ENCODE measurements at regions not wholly inside any gene's neighbourhood (a gene's known extent, or its start where the extent isn't known, plus 50 kb on each side); places are given as distances from the start of the nearest gene placed in this dataset.

DNA sequence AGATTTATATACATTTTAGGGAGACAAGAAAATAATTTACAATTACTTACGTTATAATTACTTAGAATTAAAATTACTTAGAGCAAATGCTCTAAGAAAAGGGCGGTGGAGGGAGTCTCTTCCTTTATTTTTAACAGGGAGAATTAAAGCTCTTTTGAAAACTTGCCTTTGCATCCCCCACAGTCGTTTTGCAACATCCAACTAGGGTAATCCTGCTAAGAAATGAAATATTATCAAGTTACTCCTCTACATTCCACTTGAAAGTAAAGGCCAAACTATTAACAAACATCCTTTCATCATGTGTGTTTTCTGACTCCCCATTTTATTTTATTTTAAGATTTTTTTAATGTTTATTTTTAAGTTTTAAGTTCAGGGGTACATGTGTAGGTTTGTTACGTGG, 1358.5 kb downstream of the NCAM2 start:
- TF ChIP-seq JUN (IDR thresholded peaks at IDR 0.05; ENCODE audit: low read depth, low read length) (no peak), CTCF (IDR thresholded peaks at IDR 0.05; ENCODE audit: control extremely low read depth in 1 of 3, insufficient read depth in 1 of 3, low read depth in 1 of 3, low read length in 3 of 3) (no peak), EP300 (IDR thresholded peaks at IDR 0.05; ENCODE audit: borderline replicate concordance in 1 of 2, low read depth in 2 of 2, low read length in 2 of 2) (no peak), MAX (IDR thresholded peaks at IDR 0.05) (no peak), POLR2AphosphoS5 (IDR thresholded peaks at IDR 0.05; ENCODE audit: low read depth, low read length) (no peak), SP2 (IDR thresholded peaks at IDR 0.05; ENCODE audit: low read length) (no peak), SIX5 (IDR thresholded peaks at IDR 0.05; ENCODE audit: low read depth, low read length) (no peak)
- TF ChIP-seq, protein P1, sequence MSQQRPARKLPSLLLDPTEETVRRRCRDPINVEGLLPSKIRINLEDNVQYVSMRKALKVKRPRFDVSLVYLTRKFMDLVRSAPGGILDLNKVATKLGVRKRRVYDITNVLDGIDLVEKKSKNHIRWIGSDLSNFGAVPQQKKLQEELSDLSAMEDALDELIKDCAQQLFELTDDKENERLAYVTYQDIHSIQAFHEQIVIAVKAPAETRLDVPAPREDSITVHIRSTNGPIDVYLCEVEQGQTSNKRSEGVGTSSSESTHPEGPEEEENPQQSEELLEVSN (IDR thresholded peaks at IDR 0.05): no peak

All from H1 (cell line).